ENCODE measurements at regions not wholly inside any gene's neighbourhood (a gene's known extent, or its start where the extent isn't known, plus 50 kb on each side); places are given as distances from the start of the nearest gene placed in this dataset.
A peak's percentile ranks its signal among the peaks of the same experiment; 100 is the strongest.
"Not testable (repeated sequence)": the region's sequence is repeated elsewhere in the genome, so short reads cannot be mapped to it uniquely, and the experiment has no call there.

DNA sequence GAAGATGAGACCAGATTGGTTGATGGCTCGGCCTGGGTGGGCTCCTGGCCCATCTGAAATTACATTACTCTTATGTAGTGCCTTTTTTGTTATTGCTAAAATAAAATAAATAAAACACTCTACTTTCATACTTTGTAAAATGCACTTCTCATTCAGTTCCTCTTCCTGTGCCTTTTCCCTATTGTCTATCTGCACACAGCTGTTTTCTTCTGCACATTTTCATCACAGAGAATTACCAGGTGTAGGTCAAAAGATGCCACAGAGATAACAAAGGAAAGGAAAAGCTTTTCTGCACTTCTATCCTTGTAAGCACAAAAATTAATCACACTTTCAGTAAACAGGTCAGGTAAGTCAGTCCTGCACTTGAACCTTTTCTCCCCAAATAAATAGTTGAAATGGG, 265.1 kb downstream of the BTG1 start:
- DNase-seq: no peak

DNA sequence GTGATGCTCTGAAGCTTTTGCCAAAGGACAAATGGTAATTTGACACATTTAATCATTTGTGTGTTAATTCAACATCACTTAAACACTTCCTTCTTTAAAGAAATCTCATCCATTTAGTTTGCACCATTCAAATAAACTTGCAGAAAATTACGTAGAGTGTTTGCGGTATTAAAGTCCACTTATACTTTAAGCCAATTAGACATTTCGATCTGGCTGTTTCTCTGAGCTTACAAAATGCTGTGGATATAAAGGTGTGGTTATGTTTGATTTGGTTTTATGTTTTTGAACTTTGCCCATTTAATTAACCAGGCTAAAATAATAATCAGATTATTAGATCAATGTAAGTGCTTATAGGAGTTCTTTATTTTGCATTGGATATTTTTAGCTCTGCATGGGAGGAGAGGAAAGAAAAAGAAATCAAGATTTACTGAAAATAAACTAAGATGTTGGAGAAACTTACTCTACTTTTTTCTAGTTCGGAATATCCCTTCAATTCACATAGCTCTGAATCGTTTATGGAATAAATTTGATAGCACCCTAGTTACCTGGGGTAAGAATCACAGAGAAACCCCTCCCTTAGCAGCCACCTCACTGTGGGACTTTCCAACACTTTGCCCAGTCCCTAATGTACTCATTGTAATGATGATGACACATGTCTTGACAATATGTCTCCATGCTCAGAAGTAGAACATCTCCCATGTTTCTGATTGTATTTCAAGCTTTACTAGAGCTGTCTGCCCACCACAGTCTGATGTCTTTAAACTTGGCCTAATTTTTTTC, 268.0 kb downstream of the BTG1 start:
- DNase-seq: peak; percentile 54

DNA sequence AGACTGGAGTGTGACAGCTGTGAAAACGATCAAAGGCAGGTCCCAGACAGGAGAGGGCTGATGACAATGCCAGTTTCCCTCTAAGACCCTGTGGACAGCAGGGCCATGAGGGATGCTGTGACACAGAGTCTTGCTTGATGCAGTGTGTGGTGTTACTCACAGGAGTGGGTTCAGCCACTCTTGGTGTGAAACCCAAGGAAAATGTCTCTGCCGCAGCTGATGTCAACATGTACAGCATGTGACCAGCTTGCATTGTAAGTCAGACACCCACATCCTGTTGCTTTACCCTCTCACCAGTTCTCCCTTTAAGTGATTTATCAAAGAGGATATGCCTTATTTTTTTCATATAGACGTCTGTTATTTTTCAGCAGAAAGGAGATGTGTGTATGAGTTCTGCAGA, 268.6 kb downstream of the BTG1 start:
- DNase-seq: peak; percentile 77

DNA sequence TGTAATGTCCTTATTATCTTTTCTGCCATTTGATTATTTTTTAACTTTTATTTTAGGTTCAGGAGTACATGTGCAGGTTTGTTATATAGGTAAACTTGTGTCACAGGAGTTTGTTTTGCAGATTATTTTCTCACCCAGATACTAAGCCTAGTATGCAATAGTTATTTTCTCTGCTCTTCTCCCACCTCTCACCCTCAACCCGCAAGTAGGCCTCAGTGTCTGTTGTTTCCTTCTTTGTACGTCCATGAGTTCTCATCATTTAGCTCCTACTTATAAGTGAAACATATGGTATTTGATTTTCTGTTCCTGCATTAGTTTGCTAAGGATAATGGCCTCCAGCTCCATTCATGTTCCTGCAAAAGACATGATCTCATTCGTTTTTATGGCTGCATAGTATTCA, 270.0 kb downstream of the BTG1 start:
- DNase-seq: not testable (repeated sequence)

DNA sequence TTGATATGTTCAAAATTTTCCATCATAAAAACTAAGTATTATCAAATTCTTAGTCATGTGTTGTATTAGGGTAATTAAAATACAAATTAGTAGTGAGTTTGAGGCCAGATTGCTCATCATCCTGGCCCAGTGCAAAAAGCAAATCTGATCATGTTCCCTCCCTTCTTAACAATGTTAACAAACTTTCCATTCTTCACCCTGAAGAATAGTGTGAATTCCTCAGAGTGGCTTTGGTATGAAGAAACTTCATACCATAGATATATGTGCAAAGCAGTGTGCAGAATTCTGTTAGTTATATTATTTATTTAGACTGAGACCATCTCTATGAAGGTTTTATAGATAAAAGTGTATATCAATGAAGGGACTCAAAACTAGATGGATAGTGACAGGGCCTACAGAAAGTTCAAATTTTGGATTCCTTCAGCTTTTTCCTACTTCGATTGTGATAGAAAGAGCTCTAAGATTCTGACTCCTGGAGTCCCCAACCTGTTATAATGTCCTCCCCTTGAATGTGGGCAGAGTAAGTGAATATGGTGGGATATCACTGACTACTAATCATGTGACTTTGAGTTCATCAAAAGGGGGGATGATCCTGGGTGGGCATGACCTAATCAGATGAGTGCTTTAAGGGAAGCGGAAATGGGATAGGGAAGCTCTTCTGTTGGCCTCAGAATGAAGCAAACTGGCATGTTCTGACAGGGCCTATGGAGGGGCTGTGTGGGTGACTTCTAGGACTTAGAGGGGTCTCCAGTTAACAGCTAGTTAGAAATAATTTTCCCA, 271.4 kb downstream of the BTG1 start:
- DNase-seq: no peak

DNA sequence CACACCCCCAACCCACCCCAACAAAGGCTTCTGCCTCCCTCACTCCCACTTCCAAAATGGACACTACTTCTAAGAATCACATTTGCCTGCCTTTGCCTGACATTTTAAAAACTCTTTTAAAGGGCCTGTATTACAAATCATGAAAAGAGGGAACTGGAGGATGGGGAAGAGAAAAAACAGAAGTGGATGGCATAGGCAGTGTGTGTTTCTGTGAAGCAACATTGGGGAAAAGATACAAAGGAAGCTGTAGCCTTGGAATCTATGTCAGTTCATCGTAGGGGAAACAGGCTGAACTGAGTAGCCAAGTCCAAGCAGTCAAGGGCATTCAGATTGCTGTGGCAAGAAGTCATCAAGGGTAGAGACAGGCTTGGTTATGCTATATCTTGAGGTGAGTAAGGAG, 273.9 kb downstream of the BTG1 start:
- DNase-seq: no peak

DNA sequence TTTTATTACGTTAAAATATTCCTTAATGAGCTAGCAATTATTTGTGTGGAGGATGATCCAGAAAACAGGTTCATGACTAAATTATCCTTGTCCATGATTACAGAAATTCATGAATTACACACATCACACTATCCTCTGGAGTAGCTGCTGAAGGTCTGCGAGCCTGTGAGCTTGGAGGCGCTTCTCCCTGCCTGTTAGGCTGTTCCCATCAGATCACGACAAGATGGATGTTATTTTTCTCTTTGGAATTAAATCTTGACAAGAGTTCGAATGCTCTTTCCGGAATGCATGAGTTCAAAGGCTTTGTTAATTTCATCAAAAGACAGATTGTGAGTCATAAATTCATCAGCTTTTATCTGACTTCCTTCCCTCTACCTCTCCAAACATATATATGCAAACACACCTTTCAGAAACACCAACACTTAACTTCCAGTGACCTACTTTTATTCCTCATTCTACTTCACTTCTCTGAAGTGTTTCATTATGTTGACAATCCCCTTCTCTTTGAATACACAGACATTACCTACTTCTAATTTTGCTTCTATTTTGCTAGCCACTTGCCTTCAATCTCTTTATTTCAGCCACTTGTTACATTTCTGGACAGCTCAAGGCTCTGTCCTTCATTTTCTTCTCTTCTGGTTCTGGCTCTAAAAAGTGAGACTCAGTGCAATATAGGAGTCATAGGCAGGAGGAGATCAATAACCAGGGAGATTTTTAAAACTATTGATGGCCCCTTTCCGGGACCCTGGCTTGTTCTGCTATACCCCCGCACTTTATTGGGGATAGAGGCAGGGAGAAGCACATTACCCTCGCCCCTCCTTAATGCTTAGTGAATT, 274.6 kb downstream of the BTG1 start:
- DNase-seq: no peak

DNA sequence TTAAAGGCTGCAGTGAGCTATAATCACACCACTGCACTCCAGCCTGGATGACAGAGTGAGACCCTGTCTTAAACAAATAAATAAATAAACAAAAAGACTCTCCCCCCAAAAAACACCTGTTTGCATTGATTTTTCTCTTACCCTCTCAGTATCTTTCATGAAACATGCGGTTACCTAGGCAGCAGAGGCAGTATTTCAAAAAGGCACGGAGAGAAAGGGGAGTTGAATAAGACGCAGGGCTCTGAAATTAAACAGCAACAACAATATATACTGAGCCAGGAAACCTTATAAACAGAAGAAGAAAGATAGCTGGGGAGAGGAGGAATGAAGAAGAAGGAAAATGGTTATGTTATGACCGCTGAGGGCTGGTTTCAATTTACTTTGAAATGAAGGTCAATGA, 277.6 kb downstream of the BTG1 start:
- DNase-seq: no peak

DNA sequence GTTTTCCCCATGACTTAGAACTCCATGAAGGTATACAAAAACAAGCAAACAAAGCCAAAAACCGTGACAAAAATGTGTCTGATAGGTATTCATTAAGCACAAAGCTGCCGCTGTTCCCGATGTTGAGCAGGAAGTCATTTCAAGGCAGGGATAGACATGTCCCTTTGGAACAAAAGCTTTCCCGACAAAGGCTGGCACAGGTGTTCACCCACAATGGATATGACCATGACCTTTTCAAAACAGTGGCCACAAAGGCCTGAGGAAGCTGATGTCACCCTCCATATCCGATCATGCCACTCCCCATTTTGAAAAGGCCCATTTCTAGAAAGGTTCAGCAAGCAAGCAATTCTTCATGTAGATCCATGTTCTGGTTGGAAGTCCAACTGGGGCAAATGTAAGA, 279.1 kb downstream of the BTG1 start:
- no peak for DNase-seq

DNA sequence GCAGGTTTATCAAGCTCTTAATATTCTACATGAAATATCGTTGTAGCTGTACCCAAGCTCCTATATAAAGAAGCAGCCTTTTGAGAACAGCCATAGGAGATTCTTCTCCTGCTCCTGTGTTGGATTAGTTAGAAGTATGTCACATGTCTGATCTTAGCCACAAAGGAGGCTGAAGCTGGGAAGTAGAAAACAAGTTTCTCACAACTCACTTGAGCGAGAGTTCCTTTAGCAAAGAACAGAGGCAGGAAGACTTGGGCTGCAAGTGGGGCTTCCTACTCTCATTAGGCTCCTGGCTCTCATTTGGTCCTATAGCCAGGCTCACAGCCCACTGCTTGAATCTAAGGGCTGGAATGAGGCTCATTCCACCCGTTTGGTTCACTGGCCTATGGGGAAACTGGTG, 281.9 kb downstream of the BTG1 start:
- no peak for DNase-seq

DNA sequence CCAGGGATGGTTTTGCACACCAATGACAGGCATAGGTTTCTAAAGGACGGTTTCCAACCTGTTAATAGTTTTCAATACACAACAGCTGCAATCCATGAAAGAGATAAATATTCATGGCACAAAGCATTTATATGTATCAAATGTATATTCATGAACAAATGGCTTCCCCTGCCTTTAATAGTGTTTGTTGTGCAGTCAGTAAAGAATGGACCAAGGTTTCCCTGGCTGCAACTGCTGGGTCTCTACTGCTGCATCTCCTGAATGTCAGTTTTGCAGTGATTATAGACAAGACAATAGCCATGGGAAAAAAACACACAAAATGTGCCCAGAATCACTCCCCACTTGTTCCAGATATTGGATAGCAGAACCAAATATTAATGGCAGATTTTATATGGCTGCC, 284.1 kb downstream of the BTG1 start:
- DNase-seq: no peak

DNA sequence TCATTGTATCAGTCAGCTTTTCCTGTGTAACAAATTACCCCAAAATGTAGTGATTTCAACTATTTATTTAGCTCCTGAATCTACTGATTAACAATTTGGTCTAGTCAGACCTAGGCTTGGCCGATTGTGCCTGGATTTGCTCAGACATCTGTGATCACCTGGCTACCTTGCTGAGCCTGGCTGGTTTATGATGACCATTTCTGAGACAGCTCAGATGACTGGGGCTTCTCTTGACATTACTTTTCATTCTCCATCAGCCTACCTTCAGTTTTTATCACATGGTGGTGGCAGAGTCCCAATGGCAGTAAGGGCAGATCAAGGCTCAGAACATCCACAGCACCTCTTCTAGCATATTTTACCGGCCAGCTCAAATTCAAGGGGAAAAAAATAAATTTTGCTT, 286.3 kb downstream of the BTG1 start:
- DNase-seq: no peak

DNA sequence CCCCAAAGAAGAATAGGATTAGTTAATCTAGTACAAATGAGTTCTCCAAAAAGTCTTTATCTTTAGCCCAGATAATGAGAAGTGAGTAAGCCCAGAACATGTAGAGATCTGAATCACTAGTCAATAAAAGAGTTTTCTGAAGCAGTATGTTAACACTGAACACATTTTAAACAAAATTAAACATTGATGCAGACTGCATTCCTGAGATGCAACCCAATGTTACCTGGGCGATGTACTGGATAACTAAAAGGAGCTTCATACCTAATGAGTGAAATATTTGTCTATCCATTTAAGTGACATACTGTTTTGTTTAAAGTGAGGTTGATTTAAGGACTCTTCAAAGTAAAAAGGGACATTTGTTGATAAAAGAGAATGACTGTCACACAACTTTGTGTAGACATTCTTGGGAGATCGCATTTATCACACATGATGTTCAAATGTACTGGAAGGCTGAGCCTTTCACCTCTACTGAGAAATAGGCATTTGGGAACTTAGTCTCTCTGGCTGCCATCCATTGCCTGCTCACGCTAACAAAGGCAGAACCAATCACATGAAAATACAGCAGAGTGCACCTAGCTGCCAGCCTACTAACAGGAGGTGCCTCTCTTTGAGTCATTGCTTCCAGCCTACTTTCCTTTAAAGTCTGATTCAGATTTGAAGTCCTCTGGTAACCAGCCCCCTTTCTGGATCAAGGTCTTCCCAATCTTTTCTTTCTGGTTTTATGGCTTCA, 287.7 kb downstream of the BTG1 start:
- DNase-seq: no peak

DNA sequence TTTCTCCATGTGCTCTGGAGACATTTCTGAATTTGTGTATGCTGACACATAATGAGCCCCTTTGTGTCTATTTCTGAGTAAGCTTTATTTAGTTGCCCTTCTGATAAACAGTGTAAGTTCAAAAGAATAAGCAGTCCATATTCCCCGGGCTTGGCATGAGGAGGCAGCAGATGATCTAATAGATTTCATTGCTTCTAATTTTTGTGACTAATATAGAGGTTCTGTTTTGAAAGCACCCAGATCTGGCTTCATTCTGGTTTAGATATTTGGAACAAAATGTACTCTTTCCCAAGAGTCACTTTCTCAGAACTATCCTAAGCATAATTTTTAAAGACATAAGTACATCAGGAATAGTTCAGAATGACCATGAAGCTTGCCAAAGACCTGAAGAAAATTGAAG, 290.9 kb downstream of the BTG1 start:
- DNase-seq: no peak

DNA sequence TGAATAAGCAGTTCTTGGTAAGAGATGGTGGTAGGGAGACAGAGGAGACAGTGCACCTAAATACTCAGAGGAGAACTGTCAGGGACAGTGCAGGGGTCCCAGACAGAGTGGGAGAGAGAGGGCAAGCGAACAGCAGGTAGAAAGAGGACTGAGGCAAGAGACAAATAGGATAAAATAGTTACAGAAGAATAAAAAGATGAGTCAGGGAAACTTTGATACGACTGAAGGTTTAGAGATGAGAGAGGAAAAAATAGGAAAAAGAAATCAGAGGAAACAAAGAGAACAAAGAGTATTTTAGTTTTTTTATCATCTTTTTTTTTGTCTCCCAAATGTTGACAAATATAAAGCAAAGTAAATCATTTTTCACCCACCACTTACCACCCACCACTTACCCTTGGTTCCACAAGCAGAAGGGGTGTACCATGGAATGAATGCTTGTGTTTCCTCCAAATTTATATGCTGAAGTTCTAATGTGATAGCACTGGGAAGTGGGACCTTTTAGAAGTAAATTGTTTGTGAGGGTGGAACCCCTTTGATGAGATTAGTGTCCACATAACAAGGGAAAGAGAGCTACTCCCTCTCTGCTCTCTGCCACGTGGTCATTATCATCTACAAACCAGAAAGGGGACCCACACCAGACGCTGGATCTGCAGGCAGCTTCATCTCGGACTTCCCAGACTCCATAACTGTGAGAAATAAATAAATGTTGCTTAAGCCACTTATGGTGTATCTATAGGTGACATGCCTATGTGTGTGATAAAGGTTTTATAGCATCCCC, 292.1 kb downstream of the BTG1 start:
- no peak for DNase-seq

DNA sequence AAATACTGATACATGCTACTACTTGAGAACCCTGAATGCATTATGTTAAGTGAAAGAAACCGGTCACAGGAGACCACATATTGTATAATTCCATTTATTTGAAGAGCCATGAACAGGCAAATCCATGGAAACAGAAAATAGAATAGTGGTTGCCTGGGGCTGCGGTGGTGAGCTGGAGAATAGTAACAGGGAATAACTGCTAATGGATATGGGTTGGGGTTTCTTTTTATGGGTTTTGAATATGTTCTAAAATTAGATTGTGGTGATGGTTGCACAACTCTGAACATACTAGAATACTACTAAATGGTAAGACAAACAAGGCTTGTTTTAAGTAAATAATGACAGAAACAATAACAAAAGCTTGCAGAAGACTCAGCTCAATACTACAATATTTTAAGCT, 293.0 kb downstream of the BTG1 start:
- no peak for DNase-seq

DNA sequence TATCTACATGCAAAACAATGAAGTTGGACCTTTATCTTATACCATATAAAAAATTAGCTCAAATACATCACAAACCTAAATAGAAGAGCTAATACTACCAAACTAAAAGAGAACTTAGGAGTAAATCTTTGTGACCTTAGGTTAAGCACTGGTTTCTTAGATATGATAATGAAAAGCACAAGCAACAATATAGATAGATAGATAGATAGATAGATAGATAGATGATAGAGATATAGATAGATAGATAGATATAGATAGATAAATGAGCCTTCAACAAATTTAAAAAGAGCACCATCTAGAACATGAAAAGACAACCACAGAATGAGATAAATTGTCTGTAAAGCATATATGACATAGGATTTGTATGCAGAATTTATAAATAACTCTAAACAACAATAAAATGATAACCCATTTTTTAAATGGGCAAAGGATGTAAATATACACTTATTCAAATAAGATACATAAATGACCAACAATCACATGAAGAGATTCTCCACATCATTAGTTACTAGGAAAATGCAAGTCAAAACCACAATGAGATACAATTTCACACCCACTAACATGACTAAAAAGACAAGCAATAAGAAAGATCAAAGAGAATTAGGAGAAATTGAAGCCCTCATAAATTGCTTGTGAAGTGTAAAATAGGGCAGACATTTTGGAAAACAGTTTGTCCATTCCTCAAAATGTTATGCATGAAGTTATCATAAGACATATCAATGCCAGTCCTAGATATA, 293.7 kb downstream of the BTG1 start:
- DNase-seq: no peak

DNA sequence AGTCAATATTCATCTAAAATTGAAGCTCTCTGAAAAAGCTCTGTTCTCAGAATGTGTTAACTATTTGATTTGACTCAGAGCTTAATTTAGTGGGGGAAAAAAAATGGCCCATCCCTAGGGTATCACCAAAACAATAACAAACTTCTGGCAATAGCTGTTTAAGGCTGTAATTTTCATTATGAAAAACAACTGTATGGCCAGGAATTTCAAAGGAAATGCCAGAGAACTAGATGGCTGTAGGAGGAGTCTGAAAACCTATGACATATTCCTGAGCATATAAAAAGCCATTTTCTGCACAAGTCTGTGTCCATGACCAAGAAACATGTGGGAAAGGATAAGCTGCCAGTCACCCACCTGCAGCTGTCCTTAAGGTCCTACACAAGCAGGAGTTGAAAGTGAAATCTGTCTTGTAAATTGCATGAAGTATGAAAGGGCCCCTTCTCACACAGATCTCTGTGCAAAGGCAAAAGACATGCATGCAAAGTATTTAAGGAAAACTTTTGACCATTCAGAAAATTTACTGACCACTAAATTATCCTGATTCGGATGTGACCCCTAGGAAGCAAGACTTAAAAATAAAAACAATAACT, 299.1 kb downstream of the BTG1 start:
- no peak for DNase-seq

DNA sequence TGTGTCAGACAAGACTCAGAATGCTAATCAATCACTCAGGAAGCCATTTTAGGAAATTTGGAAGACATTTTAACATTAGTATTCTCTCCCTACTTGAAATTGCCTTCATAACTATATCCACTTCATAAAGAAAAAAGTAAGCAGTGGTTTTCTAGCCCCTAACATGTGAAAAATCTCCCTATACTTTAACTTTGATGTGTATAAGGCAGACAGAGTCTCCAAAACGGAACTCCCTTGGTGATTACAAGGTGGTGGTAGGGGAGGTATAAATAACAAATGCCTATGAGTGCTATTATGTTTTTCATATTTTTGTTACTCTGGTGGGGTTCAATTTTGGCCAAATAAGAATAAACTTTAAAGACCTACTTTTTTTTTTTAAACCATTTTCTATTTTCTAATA, 300.3 kb downstream of the BTG1 start:
- no peak for DNase-seq

DNA sequence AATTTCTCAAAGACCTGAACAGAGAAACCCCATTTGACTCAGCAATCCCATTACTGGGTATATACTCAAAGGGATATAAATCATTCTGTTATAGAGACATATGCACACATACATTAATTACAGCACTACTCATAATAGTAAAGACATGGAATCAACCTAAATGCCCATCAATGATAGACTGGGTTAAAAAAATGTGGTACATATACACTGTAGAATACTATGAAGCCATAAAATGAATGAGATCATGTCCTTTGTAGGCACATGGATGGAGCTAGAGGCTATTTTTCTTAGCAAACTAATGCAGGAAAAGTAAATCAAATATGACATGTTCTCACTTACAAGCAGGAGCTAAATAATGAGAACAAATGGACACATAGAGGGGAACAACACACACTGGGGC, 303.8 kb downstream of the BTG1 start:
- no peak for DNase-seq

DNA sequence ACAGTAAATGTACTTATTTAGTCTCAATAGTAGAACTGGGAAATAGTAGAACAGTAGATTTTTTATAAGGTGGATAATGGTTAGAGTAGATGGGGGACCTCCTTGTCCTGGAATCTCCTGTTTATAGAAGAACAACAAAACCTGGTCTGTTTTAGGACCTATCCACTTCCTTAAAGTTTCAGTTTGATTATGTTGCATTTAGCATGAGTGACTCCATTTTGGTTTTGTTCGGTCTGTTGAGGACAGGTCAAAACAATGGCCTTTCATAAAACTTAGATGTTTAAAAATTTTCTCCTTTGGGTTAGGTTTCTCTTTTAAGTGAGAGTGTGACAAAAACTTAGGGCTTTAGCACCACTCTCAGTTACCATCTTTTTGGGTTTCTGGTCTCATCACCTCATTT, 308.9 kb downstream of the BTG1 start:
- no peak for DNase-seq
